HepG2 (cell line): ENCODE measurements at regions not wholly inside any gene's neighbourhood (a gene's known extent, or its start where the extent isn't known, plus 50 kb on each side); places are given as distances from the start of the nearest gene placed in this dataset.

Experiments used
- ATAC-seq: fragments of 200-7000 bp; cut with Tn5 transposase; 3 replicates; pipeline ENCODE4 v1.9.1; 2020; ENCODE audit warnings: mild to moderate bottlenecking, moderate library complexity
- BruUV-seq: library from RNA; stranded (reverse); fragments of 400-500 nt; replicated peaks from 2 replicates; lab custom pipeline; 2021; lab: Mats Ljungman, UMichigan
- CTCF ChIA-PET: fragments of 300-600 bp; formaldehyde crosslinking; extraction: SDS; loops from one replicate; lab custom pipeline; 2021; ENCODE audit warnings: low total read pairs, inconsistent platforms, low intra/inter-chr PET ratio; lab: Yijun Ruan, JAX
- POLR2A ChIA-PET: fragments of 350-600 bp; sonication (Branson Sonifier 250); formaldehyde crosslinking; loops from one replicate; lab custom pipeline; 2020; ENCODE audit warnings: antibody characterized with exemption, inconsistent platforms; lab: Yijun Ruan, JAX
- DNase-seq: peaks from one replicate; pipeline ENCODE4 v3.0.0-alpha.2; 2015; ENCODE audit warnings: low spot score
- FAIRE-seq: peaks from 3 replicates; lab custom pipeline; 2011; peaks lifted over from hg19 to GRCh38; lab: Jason Lieb, UNC
- H2AFZ ChIP-seq: one replicate; pipeline ENCODE4 v1.6.1; 2011; ENCODE audit warnings: low read length, inconsistent platforms
- H3K27ac ChIP-seq: fragments of 300-600 bp; 3 replicates; pipeline ENCODE4 v1.8.0; 2011; ENCODE audit warnings: mixed run types, mild to moderate bottlenecking, mixed read lengths, low read length, inconsistent platforms; ENCODE audit not compliant: insufficient read depth; ENCODE audit errors: extremely low read length
- H3K27me3 ChIP-seq, 2 experiments: fragments of 200-600 bp in 1 of 2; 2 replicates in 1 of 2; 3 replicates in 1 of 2; pipeline versions ENCODE4 v1.6.0 to v1.8.0; 2011; ENCODE audit warnings: low read length in 2 of 2, mild to moderate bottlenecking in 2 of 2, moderate library complexity in 2 of 2, inconsistent platforms in 1 of 2; ENCODE audit not compliant: insufficient read depth in 2 of 2, control insufficient read depth in 1 of 2
- H3K36me3 ChIP-seq, 2 experiments: fragments of 200-600 bp in 1 of 2; replicated peaks in 1 of 2; 2 replicates in 1 of 2; 3 replicates in 1 of 2; pipeline versions ENCODE4 v1.5.1 to v1.8.0; 2011; ENCODE audit warnings: low read length in 2 of 2, inconsistent platforms in 1 of 2; ENCODE audit not compliant: insufficient read depth in 2 of 2, control insufficient read depth in 1 of 2
- H3K4me1 ChIP-seq: 2 replicates; pipeline ENCODE4 v1.5.1; 2012; ENCODE audit warnings: low read length, inconsistent platforms; ENCODE audit not compliant: insufficient read depth
- H3K4me2 ChIP-seq: 2 replicates; pipeline ENCODE4 v1.6.0; 2011; ENCODE audit warnings: low read depth, low read length, inconsistent platforms
- H3K4me3 ChIP-seq, 3 experiments: fragments of 200-600 bp in 1 of 3; sonication (generic), shearing (Covaris generic) in 1 of 3; replicated peaks in 1 of 3; 2 replicates each; pipeline ENCODE4 v1.5.1; 2011 to 2016; ENCODE audit warnings: low read length in 3 of 3, inconsistent platforms in 2 of 3, low read depth in 2 of 3, mild to moderate bottlenecking in 2 of 3, control low read depth in 1 of 3, mixed read lengths in 1 of 3; ENCODE audit not compliant: insufficient read depth in 1 of 3
- H3K79me2 ChIP-seq: one replicate; pipeline ENCODE4 v1.6.1; 2011; ENCODE audit warnings: low read length, inconsistent platforms; ENCODE audit not compliant: insufficient read depth
- H3K9ac ChIP-seq: 2 replicates; pipeline ENCODE4 v1.6.0; 2011; ENCODE audit warnings: mild to moderate bottlenecking, low read depth, low read length, inconsistent platforms; ENCODE audit not compliant: insufficient read depth
- H3K9me3 ChIP-seq: 2 replicates; pipeline ENCODE4 v1.5.1; 2012; ENCODE audit warnings: mild to moderate bottlenecking, low read length
- H4K20me1 ChIP-seq: 2 replicates; pipeline ENCODE4 v1.6.0; 2011; ENCODE audit warnings: inconsistent platforms, mild to moderate bottlenecking, low read length, moderate library complexity; ENCODE audit not compliant: insufficient read depth
- EZH2 ChIP-seq: conservative IDR thresholded peaks from 2 replicates; pipeline ENCODE4 v1.6.1; 2012; ENCODE audit warnings: mild to moderate bottlenecking, low read depth, low read length, moderate library complexity
- FOXO1 ChIP-seq: sonication (generic); formaldehyde crosslinking; IDR thresholded peaks from 2 replicates; pipeline ENCODE4 v1.4.0; 2020; ENCODE audit warnings: missing genetic modification reagents
- KAT7 ChIP-seq: IDR thresholded peaks from 2 replicates; pipeline ENCODE4 v1.6.1; 2018; ENCODE audit warnings: borderline replicate concordance, missing compliant biosample characterization
- KLF13 ChIP-seq: sonication (generic); formaldehyde crosslinking; IDR thresholded peaks from 2 replicates; pipeline ENCODE4 v1.4.0; 2020; ENCODE audit warnings: mild to moderate bottlenecking, missing genetic modification reagents
- MED13 ChIP-seq: sonication (generic); formaldehyde crosslinking; IDR thresholded peaks from 2 replicates; pipeline ENCODE4 v1.5.0; 2020; ENCODE audit warnings: missing genetic modification reagents
- SALL2 ChIP-seq: sonication (generic); formaldehyde crosslinking; IDR thresholded peaks from 2 replicates; pipeline ENCODE4 v1.8.1; 2023; ENCODE audit warnings: mild to moderate bottlenecking, missing genetic modification reagents, inconsistent platforms
- SP2 ChIP-seq: sonication (generic); formaldehyde crosslinking; IDR thresholded peaks from 2 replicates; pipeline ENCODE4 v1.5.1; 2020; ENCODE audit warnings: mild to moderate bottlenecking, missing genetic modification reagents
- ZBTB1 ChIP-seq: sonication (generic); formaldehyde crosslinking; IDR thresholded peaks from 2 replicates; pipeline ENCODE4 v1.4.0; 2020; ENCODE audit warnings: missing genetic modification reagents, borderline replicate concordance
- ZMYM4 ChIP-seq: sonication (generic); formaldehyde crosslinking; IDR thresholded peaks from 2 replicates; pipeline ENCODE4 v1.8.1; 2023; ENCODE audit warnings: mild to moderate bottlenecking, missing genetic modification reagents
- ZNF644 ChIP-seq: IDR thresholded peaks from 2 replicates; pipeline ENCODE4 v1.6.1; 2016; ENCODE audit warnings: low read depth
- ZNF792 ChIP-seq: IDR thresholded peaks from 2 replicates; pipeline ENCODE4 v1.6.1; 2016
- WGBS: methylation state at CpG from one replicate; pipeline ENCODE4 v1.1.6; 2017; ENCODE audit warnings: low lambda C conversion rate; 5-methylcytosine and 5-hydroxymethylcytosine counted together
- in situ Hi-C: cut with HindIII; loops from 2 replicates; pipeline ENCODE4 v1.10.0; 2017; ENCODE audit warnings: low pct_unique_long_range_greater_than_20kb; ENCODE audit not compliant: extremely low pct_ligation_motif_present
- intact Hi-C: fragments of 100-400 bp; cut with micrococcal nuclease; formaldehyde crosslinking; loops from one replicate; pipeline ENCODE4 v1.10.0; 2022; ENCODE audit not compliant: unreplicated experiment
- TF ChIP-seq, protein P1 (sequence below): sonication (generic); formaldehyde crosslinking; IDR thresholded peaks from 2 replicates; pipeline ENCODE4 v1.9.0; 2021; ENCODE audit warnings: missing genetic modification reagents, borderline replicate concordance
- TF ChIP-seq, protein P2 (sequence below): sonication (generic); formaldehyde crosslinking; IDR thresholded peaks from 2 replicates; pipeline ENCODE4 v1.4.0; 2020; ENCODE audit warnings: mild to moderate bottlenecking, missing genetic modification reagents
- TF ChIP-seq, protein P3 (sequence below): sonication (generic); formaldehyde crosslinking; IDR thresholded peaks from 2 replicates; pipeline ENCODE4 v1.5.0; 2020; ENCODE audit warnings: mild to moderate bottlenecking, missing genetic modification reagents

DNA sequence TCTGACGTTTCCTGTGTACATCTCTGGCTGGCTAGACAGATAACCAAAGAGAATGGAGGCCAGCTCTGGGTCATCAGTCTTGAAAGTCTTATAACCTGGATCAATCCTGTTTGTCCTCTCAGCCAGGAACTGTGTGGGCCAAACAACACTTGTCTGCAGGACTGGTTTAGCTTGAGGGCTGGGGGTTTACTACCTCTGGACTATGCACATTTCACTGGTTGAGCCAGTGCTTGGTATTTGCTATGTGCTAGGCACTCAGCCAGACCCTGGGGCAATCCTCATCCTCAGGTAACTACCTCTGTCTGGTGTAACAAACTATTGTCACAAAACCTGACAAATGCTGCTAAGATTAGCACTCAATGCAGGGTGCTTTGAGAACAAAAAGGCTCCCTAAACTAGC lies 169.7 kb downstream of the HAUS1 start:
- no peak for DNase-seq
- Histone ChIP-seq H3K27me3 (no peaks in the 10 kb centered on the region), H3K27ac (no peak overlapping the region), H3K4me2 (no peak overlapping the region), H4K20me1 (no peaks in the 10 kb centered on the region), H3K4me3 (no peak overlapping the region), H3K79me2 (no peaks in the 10 kb centered on the region), H3K4me1 (no peaks in the 10 kb centered on the region), H2AFZ (no peak overlapping the region), H3K9ac (no peak overlapping the region), H3K9me3 (no peaks in the 10 kb centered on the region), H3K36me3 (no peaks in the 10 kb centered on the region)
- in situ Hi-C loops, result no loop called here
- intact Hi-C loops, result no loop called here
- TF ChIP-seq FOXO1 (no peak), KAT7 (CRISPR knock-in tag) (no peak), SALL2 (CRISPR knock-in tag) (no peak)
- TF ChIP-seq, protein P1, sequence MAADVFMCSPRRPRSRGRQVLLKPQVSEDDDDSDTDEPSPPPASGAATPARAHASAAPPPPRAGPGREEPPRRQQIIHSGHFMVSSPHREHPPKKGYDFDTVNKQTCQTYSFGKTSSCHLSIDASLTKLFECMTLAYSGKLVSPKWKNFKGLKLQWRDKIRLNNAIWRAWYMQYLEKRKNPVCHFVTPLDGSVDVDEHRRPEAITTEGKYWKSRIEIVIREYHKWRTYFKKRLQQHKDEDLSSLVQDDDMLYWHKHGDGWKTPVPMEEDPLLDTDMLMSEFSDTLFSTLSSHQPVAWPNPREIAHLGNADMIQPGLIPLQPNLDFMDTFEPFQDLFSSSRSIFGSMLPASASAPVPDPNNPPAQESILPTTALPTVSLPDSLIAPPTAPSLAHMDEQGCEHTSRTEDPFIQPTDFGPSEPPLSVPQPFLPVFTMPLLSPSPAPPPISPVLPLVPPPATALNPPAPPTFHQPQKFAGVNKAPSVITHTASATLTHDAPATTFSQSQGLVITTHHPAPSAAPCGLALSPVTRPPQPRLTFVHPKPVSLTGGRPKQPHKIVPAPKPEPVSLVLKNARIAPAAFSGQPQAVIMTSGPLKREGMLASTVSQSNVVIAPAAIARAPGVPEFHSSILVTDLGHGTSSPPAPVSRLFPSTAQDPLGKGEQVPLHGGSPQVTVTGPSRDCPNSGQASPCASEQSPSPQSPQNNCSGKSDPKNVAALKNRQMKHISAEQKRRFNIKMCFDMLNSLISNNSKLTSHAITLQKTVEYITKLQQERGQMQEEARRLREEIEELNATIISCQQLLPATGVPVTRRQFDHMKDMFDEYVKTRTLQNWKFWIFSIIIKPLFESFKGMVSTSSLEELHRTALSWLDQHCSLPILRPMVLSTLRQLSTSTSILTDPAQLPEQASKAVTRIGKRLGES (CRISPR knock-in tag), result no peak
- no CpG with 5 or more reads among the region's 1 CpG for WGBS
- no peak for FAIRE-seq
- POLR2A ChIA-PET, result no interaction called here
- no TSS peak for BruUV-seq
- no peak for ATAC-seq
- CTCF ChIA-PET, result no interaction called here

DNA sequence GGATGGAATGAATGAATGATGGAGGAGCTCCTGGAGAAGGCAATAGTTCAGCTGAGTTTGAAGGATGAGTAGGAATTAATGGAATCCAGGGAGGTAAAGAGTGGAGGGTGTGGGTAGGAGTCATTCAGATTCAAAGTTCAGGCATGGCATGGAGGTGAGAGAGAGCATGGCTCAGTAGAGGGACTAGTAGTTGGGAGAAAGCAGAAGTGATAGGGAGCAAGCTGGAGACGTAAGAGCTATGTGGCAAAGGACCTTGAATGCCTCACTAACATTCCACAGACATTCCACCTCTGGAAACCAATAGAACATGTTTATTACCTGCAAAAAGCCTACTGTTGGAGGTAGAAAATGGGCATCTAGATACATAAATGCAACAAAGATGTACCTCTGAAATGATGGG lies 170.1 kb downstream of the HAUS1 start:
- POLR2A ChIA-PET, result no interaction called here
- H3K9me3 ChIP-seq, result no peaks in the 10 kb centered on the region
- H4K20me1 ChIP-seq, result no peaks in the 10 kb centered on the region
- BruUV-seq, result no TSS peak
- H2AFZ ChIP-seq, result no peak overlapping the region
- CTCF ChIA-PET, result no interaction called here
- WGBS, result 53% methylated on average over 1 of the region's 1 CpG
- H3K4me2 ChIP-seq, result no peak overlapping the region
- ATAC-seq (peak; percentile 30; the same call in 2 of the 3 replicates), FAIRE-seq (no peak), DNase-seq (no peak)
- in situ Hi-C loops (no loop called here), intact Hi-C loops (no loop called here)
- H3K27me3 ChIP-seq, result no peaks in the 10 kb centered on the region
- H3K4me1 ChIP-seq, result no peaks in the 10 kb centered on the region
- H3K79me2 ChIP-seq, result no peaks in the 10 kb centered on the region
- H3K36me3 ChIP-seq, result no peaks in the 10 kb centered on the region
- H3K9ac ChIP-seq, result no peak overlapping the region
- H3K27ac ChIP-seq, result no peak overlapping the region
- H3K4me3 ChIP-seq, result no peak overlapping the region
- TF ChIP-seq, protein P2, sequence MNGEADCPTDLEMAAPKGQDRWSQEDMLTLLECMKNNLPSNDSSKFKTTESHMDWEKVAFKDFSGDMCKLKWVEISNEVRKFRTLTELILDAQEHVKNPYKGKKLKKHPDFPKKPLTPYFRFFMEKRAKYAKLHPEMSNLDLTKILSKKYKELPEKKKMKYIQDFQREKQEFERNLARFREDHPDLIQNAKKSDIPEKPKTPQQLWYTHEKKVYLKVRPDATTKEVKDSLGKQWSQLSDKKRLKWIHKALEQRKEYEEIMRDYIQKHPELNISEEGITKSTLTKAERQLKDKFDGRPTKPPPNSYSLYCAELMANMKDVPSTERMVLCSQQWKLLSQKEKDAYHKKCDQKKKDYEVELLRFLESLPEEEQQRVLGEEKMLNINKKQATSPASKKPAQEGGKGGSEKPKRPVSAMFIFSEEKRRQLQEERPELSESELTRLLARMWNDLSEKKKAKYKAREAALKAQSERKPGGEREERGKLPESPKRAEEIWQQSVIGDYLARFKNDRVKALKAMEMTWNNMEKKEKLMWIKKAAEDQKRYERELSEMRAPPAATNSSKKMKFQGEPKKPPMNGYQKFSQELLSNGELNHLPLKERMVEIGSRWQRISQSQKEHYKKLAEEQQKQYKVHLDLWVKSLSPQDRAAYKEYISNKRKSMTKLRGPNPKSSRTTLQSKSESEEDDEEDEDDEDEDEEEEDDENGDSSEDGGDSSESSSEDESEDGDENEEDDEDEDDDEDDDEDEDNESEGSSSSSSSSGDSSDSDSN, result no peak
- TF ChIP-seq ZBTB1, result no peak
- no peak for TF ChIP-seq ZNF644 (CRISPR knock-in tag)
- no peak for TF ChIP-seq ZMYM4
- TF ChIP-seq MED13 (CRISPR knock-in tag), result no peak
- TF ChIP-seq EZH2, result no peak
- no peak for TF ChIP-seq ZNF792 (CRISPR knock-in tag)
- TF ChIP-seq KLF13, result no peak
- TF ChIP-seq, protein P3, sequence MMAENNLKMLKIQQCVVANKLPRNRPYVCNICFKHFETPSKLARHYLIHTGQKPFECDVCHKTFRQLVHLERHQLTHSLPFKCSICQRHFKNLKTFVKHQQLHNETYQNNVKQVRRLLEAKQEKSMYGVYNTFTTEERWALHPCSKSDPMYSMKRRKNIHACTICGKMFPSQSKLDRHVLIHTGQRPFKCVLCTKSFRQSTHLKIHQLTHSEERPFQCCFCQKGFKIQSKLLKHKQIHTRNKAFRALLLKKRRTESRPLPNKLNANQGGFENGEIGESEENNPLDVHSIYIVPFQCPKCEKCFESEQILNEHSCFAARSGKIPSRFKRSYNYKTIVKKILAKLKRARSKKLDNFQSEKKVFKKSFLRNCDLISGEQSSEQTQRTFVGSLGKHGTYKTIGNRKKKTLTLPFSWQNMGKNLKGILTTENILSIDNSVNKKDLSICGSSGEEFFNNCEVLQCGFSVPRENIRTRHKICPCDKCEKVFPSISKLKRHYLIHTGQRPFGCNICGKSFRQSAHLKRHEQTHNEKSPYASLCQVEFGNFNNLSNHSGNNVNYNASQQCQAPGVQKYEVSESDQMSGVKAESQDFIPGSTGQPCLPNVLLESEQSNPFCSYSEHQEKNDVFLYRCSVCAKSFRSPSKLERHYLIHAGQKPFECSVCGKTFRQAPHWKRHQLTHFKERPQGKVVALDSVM (CRISPR knock-in tag), result no peak
- no peak for TF ChIP-seq SP2 (CRISPR knock-in tag)
